Epithelial cell of esophagus (primary cell): ENCODE measurements at regions not wholly inside any gene's neighbourhood (a gene's known extent, or its start where the extent isn't known, plus 50 kb on each side); places are given as distances from the start of the nearest gene placed in this dataset.

Experiments
- DNase-seq: peaks from one replicate; pipeline ENCODE4 v3.0.0; 2010; ENCODE audit warnings: low read depth
- H3K4me3 ChIP-seq: 2 replicates; pipeline ENCODE4 v1.5.1; 2011; ENCODE audit warnings: mild to moderate bottlenecking, low read length, control low read depth
- CTCF ChIP-seq: IDR thresholded peaks from 2 replicates; pipeline ENCODE4 v1.5.1; 2011; ENCODE audit warnings: low read depth, mild to moderate bottlenecking, low read length, control low read depth, inconsistent platforms; ENCODE audit not compliant: insufficient read depth; ENCODE audit errors: missing control alignments

DNA sequence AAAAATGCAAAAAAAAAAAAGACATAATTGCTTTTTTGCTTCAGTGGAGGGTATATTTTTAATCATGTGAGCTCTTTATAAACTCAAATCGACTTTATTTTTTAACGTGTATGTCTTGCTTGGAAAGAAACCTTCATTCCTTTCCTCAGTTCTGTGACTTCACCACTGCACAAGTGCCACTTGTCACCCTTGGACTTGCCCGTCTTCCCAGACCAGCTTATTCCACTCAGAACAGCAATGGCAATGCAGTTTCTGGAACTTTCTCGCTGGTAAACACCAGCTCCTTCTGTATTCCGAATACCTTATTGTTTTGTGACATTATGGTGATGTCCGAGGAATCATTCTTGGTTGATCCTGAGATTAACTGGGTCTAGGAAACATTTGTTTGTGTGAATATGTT, 440.5 kb upstream of the ADAMTS16 start:
- TF ChIP-seq CTCF, result no peak
- no peak overlapping the region for H3K4me3 ChIP-seq
- no peak for DNase-seq

DNA sequence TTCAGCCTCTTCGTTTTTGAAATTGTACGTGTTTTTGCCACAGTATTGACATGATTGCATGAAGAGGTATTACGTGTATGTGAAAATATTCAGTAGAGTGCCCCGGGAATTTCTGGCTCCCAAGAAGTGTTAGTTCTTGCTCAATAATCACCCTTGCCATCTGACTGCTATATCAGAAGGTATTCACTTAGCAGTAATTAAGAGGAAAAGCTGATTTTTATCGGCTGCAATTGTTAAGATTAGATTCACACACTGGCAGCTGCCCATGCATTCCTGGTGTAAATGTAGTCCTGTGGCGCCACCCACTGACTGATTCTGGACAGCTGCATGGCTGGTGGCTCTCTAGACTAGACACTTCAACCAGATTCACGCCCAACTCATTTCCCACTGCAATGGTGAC, 440.1 kb upstream of the ADAMTS16 start:
- DNase-seq, result peak; percentile 74
- TF ChIP-seq CTCF, result peak; percentile 77
- H3K4me3 ChIP-seq, result no peak overlapping the region

DNA sequence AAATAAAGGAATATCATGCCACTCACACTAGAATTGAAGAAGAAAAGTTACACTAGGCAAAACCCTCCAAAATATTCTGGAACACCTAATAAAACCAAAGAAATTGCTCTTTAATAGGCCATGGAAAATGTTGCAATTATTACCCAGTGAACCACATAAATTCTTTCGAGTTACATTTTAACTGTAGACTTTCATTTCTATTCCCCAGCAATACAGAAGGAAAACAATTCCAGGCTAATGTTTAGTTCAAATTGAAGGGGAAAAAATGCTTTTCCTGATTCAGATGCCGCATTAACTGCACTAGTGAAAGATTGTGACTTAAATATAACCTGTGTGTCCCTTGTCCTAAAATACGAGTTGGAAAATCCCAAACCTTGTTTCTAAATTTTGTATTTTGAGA, 439.3 kb upstream of the ADAMTS16 start:
- DNase-seq, result no peak
- no peak overlapping the region for H3K4me3 ChIP-seq
- TF ChIP-seq CTCF, result no peak

DNA sequence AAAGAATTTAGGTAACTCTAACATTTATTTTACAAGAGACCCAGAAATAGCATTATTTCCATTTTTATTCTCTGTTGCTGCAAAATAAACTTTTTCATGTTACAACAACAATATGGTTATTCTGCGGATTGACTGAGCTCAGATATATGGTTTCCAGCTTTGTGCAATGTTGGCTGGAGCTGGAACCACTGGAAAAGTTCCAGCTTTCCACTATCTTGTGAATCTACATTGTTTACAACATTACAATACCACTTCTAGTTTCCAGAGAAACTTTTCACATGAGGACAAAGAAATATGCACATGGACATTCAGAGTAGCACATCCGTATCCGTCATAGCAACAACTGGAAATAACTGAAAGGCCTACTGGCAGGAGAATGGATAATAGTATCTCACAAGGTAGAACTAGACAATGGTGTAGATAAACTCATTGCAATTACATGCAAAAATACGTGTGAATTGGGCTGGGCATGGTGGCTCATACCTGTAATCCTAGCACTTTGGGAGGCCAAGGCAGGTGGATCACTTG, 436.1 kb upstream of the ADAMTS16 start:
- no peak for DNase-seq
- no peak for TF ChIP-seq CTCF

DNA sequence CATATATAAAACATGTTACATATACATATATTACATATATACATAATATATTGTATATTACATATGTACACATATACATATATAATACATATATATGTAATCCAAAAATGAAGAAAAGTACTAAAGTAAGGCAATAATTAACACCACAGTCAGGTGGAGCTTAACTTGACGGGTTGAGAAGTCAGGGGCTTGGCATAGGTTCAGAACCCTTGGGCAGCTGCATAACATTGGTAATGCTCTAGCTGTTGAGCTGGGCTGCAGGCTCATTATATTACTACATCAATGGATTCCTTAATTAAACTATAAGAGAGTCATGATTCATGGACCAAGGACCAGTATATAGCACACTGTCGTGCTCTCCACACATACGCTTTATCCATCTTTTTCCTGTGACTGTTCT, 435.2 kb upstream of the ADAMTS16 start:
- DNase-seq, result no peak
- TF ChIP-seq CTCF, result no peak
- no peak overlapping the region for H3K4me3 ChIP-seq

More for the DNA sequence above, 436.1 kb upstream of the ADAMTS16 start:
- H3K4me3 ChIP-seq, result no peak overlapping the region

DNA sequence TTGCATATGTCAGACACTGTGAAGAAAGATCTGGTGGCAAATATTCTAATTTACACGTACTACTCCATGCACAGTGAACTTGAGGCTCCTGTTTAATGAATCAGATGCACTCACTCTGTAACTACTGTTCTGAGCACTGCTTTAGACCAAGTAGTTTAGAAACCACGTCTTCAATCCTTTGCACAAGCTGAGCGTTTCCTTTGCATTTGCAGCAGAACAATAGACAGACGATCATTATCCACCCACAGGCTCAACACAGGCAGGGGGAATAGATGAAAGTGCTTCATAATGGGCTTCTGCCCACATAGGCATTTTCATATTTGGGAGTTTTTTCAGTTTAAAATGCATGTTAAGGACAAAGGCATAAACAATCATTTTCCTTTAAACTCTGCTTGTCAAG, 423.3 kb upstream of the ADAMTS16 start:
- no peak overlapping the region for H3K4me3 ChIP-seq
- no peak for TF ChIP-seq CTCF
- no peak for DNase-seq

DNA sequence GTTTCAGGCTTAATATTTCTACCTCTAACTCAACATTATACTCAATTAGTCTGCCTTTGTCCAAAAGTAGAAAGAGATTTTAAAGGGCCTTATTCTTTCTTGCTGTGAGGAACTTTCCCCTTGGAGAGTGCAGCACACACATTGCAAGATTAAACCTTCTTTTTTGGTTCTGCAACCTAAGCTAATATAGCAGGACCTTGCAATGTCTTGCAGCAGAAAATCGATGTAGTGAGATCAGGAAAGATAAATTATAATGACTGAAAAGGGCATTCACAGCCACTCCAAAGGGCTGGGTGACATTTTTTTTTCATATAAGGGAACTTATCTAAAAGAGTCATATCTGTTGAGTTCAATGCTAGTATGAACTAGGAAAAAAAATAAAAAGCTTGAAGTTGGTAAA, 422.7 kb upstream of the ADAMTS16 start:
- no peak for TF ChIP-seq CTCF
- no peak for DNase-seq
- no peak overlapping the region for H3K4me3 ChIP-seq
